ENCODE measurements at regions not wholly inside any gene's neighbourhood (a gene's known extent, or its start where the extent isn't known, plus 50 kb on each side); places are given as distances from the start of the nearest gene placed in this dataset.

DNA sequence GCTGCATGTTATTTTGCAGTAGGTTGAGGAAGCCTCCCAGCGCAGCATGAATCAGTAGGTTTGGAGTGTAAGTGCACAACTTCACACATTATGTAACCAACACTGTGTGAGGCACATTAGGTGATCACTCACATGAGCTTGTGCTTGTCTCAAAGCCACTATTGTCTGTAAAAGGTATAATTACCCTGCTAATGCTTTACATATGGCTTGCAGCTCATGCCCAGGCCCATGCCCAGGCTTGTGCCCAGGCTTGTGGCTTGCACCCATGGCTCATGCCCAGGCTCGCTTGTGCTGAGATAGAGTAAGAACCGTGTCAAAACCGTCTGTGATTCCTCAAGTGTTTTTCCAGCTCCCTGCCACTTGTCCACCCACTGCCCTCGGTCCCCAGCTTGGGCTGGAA, 596.3 kb downstream of the LTN1 start:
- TF ChIP-seq, protein P1, sequence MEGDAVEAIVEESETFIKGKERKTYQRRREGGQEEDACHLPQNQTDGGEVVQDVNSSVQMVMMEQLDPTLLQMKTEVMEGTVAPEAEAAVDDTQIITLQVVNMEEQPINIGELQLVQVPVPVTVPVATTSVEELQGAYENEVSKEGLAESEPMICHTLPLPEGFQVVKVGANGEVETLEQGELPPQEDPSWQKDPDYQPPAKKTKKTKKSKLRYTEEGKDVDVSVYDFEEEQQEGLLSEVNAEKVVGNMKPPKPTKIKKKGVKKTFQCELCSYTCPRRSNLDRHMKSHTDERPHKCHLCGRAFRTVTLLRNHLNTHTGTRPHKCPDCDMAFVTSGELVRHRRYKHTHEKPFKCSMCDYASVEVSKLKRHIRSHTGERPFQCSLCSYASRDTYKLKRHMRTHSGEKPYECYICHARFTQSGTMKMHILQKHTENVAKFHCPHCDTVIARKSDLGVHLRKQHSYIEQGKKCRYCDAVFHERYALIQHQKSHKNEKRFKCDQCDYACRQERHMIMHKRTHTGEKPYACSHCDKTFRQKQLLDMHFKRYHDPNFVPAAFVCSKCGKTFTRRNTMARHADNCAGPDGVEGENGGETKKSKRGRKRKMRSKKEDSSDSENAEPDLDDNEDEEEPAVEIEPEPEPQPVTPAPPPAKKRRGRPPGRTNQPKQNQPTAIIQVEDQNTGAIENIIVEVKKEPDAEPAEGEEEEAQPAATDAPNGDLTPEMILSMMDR (conservative IDR thresholded peaks at IDR 0.05; ENCODE audit: low read length): no peak
- Histone ChIP-seq H2AFZ (ENCODE audit: low read length) (no peak overlapping the region), H3K79me2 (ENCODE audit: insufficient read depth, low read length) (no peaks in the 10 kb centered on the region), H4K20me1 (ENCODE audit: insufficient read depth, low read length, poor library complexity, severe bottlenecking) (no peaks in the 10 kb centered on the region), H3K9me2 (replicated peaks; ENCODE audit: low read depth, low read length) (no peaks in the 10 kb centered on the region), H3F3A (ENCODE audit: low read depth) (no peaks in the 10 kb centered on the region), H3K4me2 (ENCODE audit: low read depth, low read length, poor library complexity, severe bottlenecking) (no peak overlapping the region), H3K9me3 (ENCODE audit: insufficient read depth, low read depth, low read length) (peaks cover 5% of the 10 kb centered on the region; the same call in 1 of the 2 replicates), H3K4me3 (ENCODE audit: low read length, poor library complexity, severe bottlenecking) (no peak overlapping the region), H3K9ac (ENCODE audit: low read depth, low read length, poor library complexity, severe bottlenecking) (no peak overlapping the region), H3K4me1 (ENCODE audit: insufficient read depth, low read length, poor library complexity, severe bottlenecking) (no peaks in the 10 kb centered on the region), H3K36me3 (ENCODE audit: insufficient read depth, low read length) (no peaks in the 10 kb centered on the region), H3K27me3 (ENCODE audit: insufficient read depth, low read length, poor library complexity, severe bottlenecking) (no peaks in the 10 kb centered on the region)

DNA sequence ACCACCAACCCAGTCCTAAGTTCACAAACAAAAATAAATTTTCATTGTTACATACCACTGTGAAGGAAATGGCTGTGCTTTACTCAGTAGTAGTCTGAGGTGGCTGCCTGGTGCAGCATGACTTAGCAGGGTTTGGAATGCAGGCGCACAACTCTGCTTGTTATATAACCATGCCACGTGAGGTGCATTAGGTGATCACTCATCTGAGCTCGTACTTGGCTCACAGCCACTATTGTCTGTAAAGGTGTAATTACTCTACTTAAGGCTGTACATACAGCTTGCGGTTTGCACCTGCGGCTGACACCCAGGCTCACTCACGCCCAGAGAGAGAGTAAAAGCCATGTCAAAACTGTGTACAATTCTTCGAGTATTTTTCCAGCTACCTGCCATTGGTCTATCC, 599.4 kb downstream of the LTN1 start:
- H3F3A ChIP-seq (ENCODE audit: low read depth): no peaks in the 10 kb centered on the region
- H3K4me3 ChIP-seq (ENCODE audit: low read length, poor library complexity, severe bottlenecking): no peak overlapping the region
- TF ChIP-seq, protein P1 (conservative IDR thresholded peaks at IDR 0.05; ENCODE audit: low read length): no peak
- no peak for TF ChIP-seq EZH2phosphoT487 (IDR thresholded peaks at IDR 0.05; ENCODE audit: borderline replicate concordance)
- no peak overlapping the region for H2AFZ ChIP-seq (ENCODE audit: low read length)
- no peaks in the 10 kb centered on the region for H3K36me3 ChIP-seq (ENCODE audit: insufficient read depth, low read length)
- H4K20me1 ChIP-seq (ENCODE audit: insufficient read depth, low read length, poor library complexity, severe bottlenecking): no peaks in the 10 kb centered on the region
- no peak overlapping the region for H3K9ac ChIP-seq (ENCODE audit: low read depth, low read length, poor library complexity, severe bottlenecking)
- peaks cover 5% of the 10 kb centered on the region; the same call in 1 of the 2 replicates for H3K9me3 ChIP-seq (ENCODE audit: insufficient read depth, low read depth, low read length)
- no peaks in the 10 kb centered on the region for H3K27me3 ChIP-seq (ENCODE audit: insufficient read depth, low read length, poor library complexity, severe bottlenecking)
- H3K9me2 ChIP-seq (replicated peaks; ENCODE audit: low read depth, low read length): no peaks in the 10 kb centered on the region
- H3K4me2 ChIP-seq (ENCODE audit: low read depth, low read length, poor library complexity, severe bottlenecking): no peak overlapping the region
- H3K79me2 ChIP-seq (ENCODE audit: insufficient read depth, low read length): no peaks in the 10 kb centered on the region
- H3K4me1 ChIP-seq (ENCODE audit: insufficient read depth, low read length, poor library complexity, severe bottlenecking): no peaks in the 10 kb centered on the region

DNA sequence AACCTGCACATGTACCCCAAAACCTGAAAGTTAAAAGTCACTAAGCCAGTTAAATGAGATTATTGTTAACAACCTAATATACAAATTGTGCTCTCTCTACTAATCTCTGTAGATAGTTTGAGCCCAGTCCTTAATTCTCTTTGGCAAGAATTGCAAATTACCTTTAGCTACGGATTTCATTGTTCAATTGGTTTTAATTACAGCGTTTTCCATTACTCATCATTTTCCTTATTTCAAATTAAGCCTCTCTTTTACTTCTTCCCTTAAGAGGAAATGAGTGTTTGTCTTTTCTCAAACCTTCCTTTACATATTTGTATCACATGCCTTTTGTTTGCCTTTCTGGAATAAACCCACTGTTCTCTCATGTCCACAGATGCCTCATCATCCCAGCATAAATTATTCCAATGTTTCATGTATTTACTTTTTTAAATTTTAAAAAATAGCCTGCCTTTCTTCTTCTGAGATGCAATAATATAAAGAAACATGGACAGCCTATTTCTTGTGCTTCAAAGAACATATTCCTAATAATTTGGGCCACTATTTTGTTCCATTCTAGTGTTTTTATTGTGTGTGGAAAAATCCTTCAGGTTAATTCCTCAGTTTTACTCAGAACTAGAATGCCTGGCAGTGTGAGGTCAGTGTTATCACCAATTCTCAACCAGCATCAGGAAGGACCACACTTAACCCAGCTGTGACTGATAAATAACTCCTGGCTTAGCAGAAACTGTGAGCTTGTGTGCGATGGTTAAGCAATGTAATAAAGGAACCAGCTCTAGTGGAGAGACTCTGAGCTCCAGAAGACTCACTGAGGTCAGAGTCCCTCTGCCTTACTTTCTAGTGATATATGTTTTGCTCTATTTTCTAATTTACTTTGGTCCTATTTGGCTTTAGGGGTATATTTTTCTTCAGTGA, 600.5 kb downstream of the LTN1 start:
- Histone ChIP-seq H3K4me2 (ENCODE audit: low read depth, low read length, poor library complexity, severe bottlenecking) (no peak overlapping the region), H3F3A (ENCODE audit: low read depth) (no peaks in the 10 kb centered on the region), H4K20me1 (ENCODE audit: insufficient read depth, low read length, poor library complexity, severe bottlenecking) (no peaks in the 10 kb centered on the region), H3K79me2 (ENCODE audit: insufficient read depth, low read length) (no peaks in the 10 kb centered on the region), H3K4me1 (ENCODE audit: insufficient read depth, low read length, poor library complexity, severe bottlenecking) (no peaks in the 10 kb centered on the region), H3K9ac (ENCODE audit: low read depth, low read length, poor library complexity, severe bottlenecking) (no peak overlapping the region), H3K9me2 (replicated peaks; ENCODE audit: low read depth, low read length) (no peaks in the 10 kb centered on the region), H3K36me3 (ENCODE audit: insufficient read depth, low read length) (no peaks in the 10 kb centered on the region), H2AFZ (ENCODE audit: low read length) (no peak overlapping the region), H3K27me3 (ENCODE audit: insufficient read depth, low read length, poor library complexity, severe bottlenecking) (no peaks in the 10 kb centered on the region), H3K9me3 (ENCODE audit: insufficient read depth, low read depth, low read length) (peaks cover 5% of the 10 kb centered on the region; the same call in 1 of the 2 replicates), H3K4me3 (ENCODE audit: low read length, poor library complexity, severe bottlenecking) (no peak overlapping the region)
- TF ChIP-seq EZH2phosphoT487 (IDR thresholded peaks at IDR 0.05; ENCODE audit: borderline replicate concordance): no peak
- TF ChIP-seq, protein P1 (conservative IDR thresholded peaks at IDR 0.05; ENCODE audit: low read length): no peak

All from Loucy (cell line).